ENCODE measurements at regions not wholly inside any gene's neighbourhood (a gene's known extent, or its start where the extent isn't known, plus 50 kb on each side); places are given as distances from the start of the nearest gene placed in this dataset.

DNA sequence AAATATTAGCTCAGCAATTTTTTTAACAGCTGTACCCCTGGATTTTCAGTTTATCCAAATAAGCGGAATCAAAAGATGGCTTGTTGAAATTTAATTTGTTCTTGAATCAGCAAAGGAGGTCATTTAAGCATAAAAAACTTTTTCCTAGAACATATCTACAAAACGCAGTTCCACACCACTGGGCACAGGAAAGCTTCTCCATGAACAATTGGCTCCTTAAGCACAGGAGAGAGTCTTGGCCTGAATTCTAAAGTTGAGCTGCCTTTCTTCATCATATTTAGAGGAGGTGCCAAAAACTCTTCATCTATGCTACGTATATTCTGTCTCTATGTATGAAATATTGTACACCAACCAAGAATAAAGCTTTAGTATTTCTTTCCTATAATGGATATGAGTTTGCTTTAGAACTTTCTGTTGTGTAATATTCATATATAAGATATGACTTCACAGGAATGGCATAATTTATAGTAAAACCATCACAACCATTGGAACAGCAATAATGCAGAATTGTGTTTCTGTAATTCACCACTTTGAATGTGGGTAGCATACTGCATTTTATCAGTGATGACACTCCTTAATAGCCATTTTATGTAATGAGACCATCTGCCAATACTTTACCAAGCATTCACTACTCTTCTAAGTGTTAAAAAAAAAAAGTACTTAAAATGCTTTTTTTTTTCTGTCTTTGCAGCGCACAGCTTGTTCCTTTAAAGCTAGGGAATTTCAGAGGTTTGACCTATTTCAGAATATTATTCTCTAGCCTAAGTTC, 263.7 kb downstream of the SLITRK6 start:
- no peak for DNase-seq

DNA sequence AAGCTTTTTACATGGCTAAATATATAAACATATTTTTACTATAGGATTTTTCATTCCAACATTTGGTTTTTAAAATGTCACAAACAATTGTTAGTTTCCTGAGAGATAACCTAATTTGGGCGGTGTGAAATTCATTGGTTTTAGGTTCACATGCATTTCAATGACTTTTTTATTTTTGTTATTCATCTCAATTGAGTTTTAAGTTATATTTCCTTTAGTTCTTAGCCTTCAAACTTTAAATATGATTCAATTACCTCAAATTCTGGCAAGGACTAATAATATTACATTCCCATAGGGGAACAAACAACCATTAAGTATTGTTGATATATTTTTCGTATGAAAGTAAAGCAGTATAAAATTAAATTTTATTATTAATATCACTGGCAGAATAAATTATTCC, 265.3 kb downstream of the SLITRK6 start:
- DNase-seq = no peak

DNA sequence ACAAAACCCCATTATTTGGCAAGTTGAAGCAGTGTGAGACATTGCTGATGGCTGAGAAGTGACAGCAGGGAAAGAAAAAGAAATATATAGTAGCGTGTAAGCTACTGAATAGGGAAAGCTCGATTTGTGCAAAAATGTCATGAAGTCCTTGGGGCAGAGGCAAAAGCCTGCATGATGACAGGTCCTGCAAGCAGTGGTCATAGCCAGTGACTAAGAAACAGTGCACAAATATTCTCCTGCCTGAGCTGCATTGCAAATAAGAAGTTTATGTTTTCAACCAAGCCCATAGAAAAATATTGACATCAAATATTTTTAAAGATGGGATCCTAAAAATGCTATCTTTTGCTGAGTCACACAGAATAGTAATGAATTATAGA, 270.0 kb downstream of the SLITRK6 start:
- no peak for DNase-seq

DNA sequence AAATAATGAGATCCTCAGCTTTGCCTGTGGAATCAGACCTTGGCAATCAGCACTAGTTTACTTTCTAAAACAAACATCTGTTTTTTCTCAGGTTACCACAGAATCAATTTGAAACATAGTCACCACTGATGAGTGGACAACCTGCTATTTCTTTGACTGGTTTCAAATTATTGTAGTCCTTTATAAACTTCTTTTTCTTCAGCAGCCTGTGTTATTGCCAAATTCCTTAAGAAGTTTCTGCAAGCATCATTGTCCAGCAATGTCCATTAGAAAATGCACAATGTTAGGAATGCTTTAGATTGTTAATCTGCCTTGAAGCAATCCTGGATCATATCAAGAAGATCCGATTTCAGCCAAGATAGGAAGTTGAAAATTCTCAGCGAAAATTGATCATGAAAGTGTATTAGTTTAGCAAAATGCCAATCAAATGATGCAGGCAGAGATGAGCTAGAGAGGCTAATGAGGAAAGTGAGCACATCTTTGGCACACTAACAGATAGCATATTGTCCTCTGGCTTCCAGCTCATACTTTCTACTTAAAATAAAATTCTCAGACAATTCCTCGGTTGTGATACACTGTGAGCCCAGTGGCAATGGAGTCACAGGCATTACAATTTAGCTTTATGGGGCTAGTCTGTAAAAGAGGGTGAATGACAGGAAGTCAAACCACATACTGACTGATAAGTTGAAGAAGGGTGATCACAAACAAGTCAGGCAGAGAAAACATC, 270.6 kb downstream of the SLITRK6 start:
- DNase-seq = no peak

DNA sequence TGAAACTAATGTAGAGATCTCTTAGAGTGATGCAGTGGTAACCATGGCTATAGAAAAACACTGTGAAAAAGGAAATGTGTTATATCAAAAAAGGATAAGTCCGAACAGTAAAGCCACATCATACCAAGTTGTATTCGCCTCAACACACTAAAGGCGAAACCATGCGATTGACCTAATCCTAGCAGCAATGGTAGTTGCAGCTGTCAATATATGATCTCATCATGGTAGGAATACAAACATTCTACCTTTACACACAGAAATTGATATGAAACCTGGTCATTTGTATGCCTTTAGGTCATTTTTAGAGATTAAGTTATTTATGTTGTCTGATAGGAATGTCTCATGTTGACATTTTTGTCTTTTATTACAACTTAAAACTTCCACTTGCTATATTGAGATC, 271.9 kb downstream of the SLITRK6 start:
- DNase-seq = no peak

DNA sequence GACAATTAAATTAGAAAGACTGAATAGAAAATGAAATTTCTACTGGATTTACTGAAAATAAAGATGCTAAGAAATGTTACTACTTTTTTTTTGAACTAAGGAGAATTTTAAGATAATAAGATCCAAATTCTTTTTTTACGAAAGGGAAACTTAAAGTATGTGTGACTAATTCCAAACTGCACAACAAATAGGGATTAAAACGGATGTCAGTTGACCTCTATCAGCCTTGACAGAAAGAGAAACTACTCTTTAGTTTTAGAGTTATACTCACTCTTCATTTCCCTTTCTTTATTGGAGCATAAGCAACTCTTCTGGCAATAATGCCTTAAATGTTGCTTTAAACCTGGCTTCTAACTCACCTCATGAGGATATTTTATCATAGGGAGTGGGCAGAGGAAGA, 273.8 kb downstream of the SLITRK6 start:
- DNase-seq = no peak

DNA sequence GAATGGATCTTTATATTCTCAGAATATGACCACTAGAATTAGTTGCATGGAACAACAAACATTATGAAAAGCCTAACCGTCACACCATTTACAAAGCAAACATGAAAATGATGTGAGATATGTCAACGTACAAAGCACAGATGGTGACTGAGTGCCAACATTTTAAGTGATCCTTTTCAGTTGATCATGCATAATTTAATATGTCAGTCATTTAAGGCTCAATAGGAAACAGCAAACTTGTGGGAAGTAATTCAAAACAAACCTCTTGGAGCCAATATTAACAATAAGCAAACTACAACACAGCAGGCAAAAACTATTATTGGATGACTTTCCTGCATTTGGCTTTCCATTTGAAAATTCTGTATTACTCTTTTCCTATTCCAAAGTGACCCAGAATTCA, 277.6 kb downstream of the SLITRK6 start:
- no peak for DNase-seq

DNA sequence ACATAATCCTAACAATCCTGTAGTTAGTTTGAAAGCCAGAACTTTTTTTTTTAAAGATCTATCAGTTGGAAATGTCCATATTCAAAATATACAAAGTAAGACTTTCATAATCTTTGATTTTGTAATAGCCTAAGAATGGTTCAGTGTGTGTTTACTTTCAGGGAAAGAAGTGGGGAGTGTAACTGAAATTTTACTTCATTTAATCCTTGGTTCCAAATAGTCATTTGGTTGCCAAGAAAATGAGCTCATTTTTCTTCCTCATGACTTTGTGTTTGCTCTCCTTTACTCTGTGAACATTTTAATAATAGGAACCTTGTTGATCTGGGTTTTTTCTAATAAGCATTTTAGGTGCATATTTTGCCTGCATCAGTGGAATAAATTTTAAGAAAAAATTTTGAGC, 278.8 kb downstream of the SLITRK6 start:
- DNase-seq = peak; percentile 6 to 10

DNA sequence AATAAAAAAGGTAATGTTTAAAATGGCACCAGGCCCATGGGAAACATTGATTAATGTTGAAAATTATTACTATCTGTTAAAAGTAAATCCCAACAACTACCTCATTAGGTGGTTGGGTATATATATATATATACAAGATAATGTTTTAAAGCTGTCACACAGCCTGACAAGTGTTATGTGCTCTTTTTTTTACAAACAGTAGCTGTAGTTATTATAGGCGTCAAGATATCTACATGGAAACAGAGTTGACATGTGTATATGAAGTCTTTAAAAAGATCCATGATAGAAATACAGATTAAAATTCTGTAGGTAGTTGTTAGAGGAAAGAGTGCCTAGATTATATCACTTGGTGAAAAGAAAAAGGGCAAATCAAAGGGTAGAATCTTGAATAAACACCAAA, 279.9 kb downstream of the SLITRK6 start:
- DNase-seq = no peak

DNA sequence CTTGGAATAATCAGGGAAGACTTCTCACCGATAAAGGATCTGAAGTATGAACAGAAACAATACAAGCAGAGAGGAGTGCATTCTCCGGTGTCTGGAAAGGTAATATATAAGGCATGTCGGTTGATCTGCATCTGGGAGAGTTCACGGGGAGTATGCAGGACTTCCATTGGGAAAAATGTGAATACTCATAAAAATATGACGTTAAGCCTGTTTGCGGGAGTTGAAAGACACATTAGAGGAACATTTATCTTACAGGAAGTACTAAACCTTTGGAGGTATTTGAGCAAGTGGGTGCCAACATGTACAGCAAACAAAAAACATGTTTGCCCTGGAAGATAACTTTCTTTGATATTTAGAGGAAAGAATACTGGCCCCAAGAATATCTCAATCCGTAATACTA, 286.8 kb downstream of the SLITRK6 start:
- DNase-seq = no peak

DNA sequence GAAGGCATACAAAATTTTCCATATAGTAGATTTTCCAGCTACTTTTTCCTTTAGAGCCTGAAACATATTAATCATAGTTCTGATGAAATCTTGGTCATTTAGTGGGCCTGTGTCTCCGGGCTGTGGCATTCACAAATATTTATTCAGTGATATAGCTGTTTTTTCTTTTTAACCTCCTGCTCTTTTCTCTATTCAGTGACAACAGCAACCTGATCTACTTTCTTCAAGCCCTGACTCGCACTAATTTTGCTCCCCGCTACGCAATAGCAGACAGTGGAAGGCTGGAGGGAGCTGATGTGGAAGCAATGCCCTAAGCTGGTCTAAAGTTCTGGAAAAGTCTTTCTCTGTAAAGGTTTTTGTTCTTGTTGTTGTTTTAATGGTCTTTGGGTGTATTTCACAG, 289.7 kb downstream of the SLITRK6 start:
- no peak for DNase-seq

DNA sequence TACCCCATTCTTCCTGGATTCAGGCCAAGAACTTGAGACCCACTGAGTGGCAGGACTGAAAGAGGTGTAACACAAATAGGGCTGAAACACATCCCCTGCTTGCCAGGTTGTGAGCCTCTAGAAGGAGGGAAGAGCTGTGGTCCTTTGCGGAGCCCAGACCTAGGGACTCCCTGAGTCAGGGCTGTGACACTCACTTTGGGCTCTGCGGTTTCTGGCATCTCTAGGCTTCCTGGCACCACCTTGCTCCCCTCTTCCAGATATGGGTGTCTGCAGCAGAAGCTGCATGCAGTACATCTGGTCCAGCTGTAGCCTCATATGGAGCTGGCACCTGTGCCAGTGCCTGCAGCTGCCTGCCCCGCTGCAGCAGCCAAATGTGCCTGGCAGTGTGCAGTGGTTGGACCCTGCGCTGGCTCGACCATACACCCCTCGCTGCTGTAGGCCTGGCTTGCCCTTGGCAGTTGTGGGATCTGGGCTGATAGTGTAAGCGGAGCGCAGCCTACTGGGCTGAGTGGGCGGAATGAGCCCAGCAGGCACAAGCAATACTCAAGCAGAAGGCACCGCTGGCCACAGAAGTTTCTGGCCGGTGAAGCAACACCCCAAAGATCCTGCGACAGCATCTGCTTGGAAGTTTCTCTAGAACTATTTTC, 290.4 kb downstream of the SLITRK6 start:
- no peak for DNase-seq

DNA sequence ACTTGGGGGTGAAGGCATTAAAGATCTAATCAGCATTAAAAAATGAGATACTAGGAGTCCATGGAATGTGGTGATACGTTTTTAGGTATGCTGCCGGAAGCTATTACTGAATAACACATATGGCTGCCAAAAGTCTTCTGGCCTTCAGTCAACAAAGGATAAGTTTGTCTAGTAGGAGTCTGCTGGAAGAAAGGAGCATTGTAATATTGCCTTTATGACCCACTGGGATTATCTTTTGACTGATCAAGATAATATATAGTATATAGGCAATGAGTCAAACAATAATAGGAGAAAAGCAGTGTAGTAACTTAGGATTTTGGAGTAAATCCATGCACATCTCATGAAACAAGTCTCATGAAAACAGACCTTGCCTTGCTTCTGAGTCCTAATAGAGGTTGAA, 295.4 kb downstream of the SLITRK6 start:
- no peak for DNase-seq

DNA sequence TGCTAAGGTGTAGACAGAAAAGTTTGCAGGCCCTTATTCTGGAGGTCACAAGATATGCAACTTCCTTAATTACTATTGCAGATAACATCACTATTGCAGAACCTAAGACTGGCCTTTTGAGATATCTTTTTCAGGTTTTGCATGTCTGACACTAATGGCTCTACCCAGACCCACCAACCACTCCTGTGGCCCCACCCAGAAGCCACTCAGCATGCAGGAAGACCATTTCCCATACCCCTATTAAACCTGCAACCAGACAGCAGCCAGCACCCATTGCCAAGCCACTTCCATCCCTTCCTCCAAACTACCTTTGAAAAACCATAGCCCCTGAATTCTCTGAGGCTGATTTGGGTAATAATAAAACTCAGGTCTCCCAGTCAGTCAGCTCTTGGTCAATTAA, 297.6 kb downstream of the SLITRK6 start:
- DNase-seq = no peak

DNA sequence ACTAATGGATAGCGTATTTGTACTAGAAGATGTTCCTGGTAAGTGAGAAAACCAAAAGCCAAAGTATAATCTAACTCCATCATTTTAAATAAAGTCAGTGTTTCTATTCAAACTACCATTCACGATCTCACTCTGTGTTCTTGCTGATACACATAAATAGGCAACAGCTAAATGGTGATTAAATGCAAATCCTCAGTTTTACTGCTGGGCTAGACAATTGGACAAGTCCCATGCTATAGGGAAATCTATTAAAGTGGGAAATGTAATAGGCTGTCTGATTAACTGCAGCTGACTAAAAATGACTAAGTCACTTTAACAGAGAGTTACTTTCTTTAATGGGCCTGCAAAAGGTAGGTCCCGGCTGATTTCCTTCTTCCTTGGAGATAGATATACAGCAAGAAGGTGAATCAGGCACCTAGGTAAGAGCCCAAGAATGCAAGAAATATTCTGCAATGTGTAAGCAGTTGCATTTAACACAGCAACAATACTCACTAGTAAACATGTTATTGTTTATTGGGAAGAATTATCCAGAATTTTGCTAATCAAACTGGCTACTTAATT, 298.4 kb downstream of the SLITRK6 start:
- DNase-seq = no peak

DNA sequence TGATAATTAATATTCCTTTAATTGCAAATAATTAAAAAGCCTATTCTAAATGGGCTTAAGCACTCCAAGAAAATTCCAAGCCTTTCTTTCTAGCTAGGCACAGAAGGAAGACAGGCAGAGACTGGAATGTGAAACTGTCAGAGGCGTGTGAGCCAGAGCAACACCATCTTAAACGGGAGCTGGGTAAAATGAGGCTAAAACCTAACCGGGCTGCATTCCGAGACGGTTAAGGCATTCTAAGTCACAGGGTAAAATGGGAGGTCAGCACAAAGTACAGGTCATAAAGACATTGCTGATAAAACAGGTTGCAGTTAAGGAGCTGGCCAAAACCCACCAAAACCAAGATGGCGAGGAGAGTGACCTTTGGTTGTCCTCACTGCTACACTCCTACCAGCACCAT, 300.4 kb downstream of the SLITRK6 start:
- DNase-seq = no peak

DNA sequence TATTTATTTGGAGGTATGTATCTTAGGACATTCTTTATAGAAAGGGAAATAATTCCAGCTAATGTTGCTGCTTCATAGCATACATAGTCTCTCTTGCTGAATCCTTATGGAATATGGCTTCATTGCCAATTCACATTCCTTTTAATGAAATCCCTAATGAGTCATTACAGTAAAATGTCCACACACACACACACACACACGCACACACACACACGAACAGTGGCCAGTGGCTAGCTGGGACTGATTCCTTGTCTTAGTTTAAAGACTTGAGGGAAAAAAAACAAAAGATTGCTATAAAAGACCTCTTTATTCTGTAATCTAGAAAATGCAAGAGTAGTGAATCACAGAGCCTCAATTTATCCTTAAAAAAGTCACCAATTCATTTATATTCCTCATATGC, 301.6 kb downstream of the SLITRK6 start:
- no peak for DNase-seq

DNA sequence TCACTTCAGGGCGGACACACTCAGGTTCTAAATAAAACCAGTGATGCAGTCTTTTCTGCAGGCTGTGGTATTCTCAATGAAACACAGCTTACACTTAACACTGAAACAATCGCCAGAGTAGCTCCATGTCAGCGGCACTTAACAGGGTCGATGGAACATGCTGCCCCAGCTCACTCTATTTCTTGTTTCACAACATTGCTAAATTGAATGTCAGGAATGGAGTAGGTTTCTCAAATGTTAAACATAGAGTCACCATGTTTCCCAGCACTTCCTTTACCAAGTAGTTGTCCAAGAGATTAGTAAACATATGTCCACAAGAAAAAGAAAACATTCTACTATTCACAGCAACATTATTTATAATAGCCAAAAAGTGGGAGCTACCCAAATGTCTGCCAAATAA, 306.9 kb downstream of the SLITRK6 start:
- DNase-seq = no peak

DNA sequence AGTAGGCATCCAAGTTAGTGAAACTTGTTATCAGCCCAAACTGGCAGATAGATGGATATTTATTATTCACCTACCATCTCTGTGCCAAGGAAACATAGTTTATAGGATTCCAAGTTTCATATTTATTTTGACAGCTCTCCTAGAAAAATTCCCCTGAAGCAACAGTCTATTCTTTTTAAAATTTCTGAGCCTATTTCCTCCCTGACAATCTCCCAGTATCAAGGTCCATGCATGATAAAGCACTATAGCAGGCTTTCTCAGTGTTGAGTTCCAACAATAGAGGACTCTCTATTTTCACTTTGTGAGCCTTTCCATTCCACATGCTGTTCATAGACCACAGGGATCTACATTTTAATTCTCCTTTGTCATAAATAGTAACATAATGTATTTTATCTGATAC, 312.6 kb downstream of the SLITRK6 start:
- no peak for DNase-seq

DNA sequence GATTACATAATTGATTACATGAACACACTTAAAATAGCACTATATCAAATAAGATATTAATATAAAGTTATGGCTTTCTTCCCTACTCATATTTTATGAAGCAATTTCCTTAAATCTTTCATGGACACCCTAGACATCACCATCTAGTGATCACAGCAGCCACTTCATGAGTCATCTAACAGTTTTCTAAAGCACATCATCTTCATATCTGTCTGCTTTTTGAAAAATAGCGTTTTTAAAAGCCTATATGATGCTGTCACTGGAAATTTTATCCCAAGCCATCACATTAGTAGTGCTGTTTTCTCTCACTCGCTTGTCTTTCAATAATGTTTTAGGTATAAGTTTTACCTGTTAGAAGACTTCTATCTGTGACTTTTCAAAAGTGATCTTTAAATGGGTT, 326.1 kb downstream of the SLITRK6 start:
- DNase-seq = no peak

DNA sequence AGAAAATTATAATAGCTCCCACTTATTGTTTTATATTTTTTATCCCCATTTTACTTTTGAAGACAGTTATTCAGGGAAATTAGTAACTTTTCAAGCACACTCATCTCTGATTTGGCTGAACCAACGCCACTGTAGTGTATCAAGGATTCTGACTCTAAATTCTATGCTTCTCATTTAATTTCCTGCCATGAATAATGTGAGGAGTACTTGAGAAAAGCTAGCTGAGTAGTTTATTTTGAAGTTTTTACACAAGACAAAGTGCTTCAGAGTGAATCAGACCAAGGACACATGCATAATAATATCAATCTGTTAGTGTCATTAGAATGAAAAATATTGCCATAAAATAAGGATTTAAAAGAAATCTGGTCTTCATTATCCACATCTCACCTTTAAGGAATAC, 329.9 kb downstream of the SLITRK6 start:
- no peak for DNase-seq

DNA sequence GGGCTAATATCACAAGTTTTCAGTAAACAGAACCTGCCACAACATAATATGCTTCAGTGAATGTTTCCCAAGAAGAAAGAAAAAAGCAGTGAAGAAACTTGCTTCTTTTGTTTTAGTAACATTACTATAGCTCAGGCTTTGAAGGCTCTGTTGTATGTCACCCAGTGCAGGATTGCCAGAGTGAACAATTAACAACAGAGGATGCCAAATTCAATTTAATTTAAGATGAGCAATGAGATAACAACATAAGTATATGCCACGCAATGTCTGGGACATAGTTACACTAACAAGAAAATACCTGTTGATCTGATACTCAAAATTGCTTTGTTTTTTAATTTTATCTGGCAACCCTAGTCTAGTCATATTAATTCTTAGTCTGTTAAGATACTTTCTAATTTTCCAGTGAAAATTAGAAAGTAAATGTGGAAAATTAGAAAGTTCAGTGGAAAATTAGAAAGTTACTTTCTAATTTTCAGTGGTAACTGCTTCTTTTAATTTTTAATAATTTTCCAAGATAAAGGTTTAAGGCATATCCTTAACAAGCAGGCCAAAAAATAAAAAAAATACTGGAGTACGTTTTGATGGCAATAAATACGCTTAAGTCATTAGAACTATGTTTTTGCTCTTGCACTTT, 336.3 kb downstream of the SLITRK6 start:
- DNase-seq = no peak

DNA sequence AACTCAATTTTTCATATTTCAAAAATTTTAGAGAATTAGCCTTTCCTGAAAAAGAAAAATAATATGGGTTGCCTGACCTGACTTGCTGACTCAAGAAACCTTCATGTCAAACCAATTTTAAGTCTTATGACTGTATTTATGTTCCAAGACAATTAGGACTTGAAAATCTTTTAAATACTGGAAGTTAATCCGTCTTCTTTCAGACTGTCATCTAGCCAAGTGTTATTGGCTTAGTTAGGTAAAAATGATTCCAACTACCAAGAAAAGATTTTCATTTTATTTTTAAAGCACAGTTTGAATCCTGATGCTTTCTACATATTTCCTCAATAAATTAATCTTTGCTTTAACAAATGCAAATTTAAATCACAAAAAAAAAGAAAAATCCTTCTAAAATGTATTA, 337.6 kb downstream of the SLITRK6 start:
- DNase-seq = no peak

DNA sequence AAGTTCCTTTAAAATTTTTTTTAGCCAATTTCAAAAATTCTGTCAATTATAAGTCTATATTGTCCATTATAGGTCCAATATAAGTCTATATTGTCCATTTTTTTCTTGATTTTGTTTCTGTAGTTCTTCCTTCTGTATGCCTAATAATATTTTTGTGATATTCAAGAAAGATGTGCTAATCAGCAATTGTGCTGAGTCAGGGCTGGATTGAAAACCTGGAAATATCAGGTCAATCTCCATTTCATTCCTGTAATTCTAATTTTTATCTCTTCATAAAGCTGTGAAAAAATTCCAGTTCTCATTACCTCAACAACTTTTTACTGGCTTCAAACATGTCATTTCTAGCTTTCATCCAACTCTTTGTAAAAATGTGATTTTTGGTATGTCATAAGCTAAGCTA, 353.7 kb downstream of the SLITRK6 start:
- no peak for DNase-seq

Data from AML-193 (cell line).